Dendritic cell treated with granulocyte-macrophage colony-stimulating factor and Interleukin-4, amounts not matched to agents 40 ng/mL and 50 ng/mL, for 4 days (primary cell): ENCODE measurements at regions not wholly inside any gene's neighbourhood (a gene's known extent, or its start where the extent isn't known, plus 50 kb on each side); places are given as distances from the start of the nearest gene placed in this dataset.

Experiments
- H3K27ac Mint-ChIP-seq: one replicate; pipeline ENCODE4 v1.8.0; 2022; ENCODE audit warnings: mild to moderate bottlenecking, mixed read lengths
- H3K27me3 Mint-ChIP-seq: one replicate; pipeline ENCODE4 v1.8.0; 2022; ENCODE audit warnings: mild to moderate bottlenecking, mixed read lengths
- H3K36me3 Mint-ChIP-seq: one replicate; pipeline ENCODE4 v1.8.0; 2022; ENCODE audit warnings: low read depth, mixed read lengths
- H3K4me1 Mint-ChIP-seq: one replicate; pipeline ENCODE4 v1.8.0; 2022; ENCODE audit warnings: low read depth, mixed read lengths
- H3K4me3 Mint-ChIP-seq: one replicate; pipeline ENCODE4 v1.8.0; 2022; ENCODE audit warnings: mild to moderate bottlenecking, moderate library complexity, mixed read lengths
- H3K9me3 Mint-ChIP-seq: one replicate; pipeline ENCODE4 v1.8.0; 2022; ENCODE audit warnings: mixed read lengths
- intact Hi-C: fragments of 100-400 bp; cut with micrococcal nuclease; formaldehyde crosslinking; loops from one replicate; pipeline ENCODE4 v1.15.0; 2022

DNA sequence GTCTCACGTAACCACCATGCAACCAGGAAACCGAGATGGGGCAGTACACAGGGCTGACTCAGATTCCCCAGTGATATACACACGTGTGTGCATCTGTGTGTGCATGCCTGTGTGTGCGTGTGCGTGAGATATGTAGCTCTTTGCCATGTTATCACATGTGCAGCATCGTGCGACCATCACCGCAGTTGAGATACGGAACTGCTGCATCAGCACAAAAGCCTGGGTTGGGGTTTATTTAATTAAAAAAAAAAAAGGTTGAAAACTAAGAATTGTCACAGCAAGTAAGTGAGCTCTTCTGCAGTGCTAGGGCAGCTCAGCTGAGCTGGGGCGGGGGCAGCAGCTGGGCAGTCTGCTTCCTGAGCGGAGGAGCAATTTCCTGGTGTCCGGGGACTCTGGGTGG is 152.5 kb downstream of the RBFOX3 start:
- Mint-ChIP-seq H3K27ac (no peak overlapping the region), H3K27me3 (no peaks in the 10 kb centered on the region), H3K4me1 (no peaks in the 10 kb centered on the region), H3K9me3 (no peaks in the 10 kb centered on the region), H3K4me3 (no peak overlapping the region), H3K36me3 (no peaks in the 10 kb centered on the region)
- intact Hi-C loops: no loop called here

DNA sequence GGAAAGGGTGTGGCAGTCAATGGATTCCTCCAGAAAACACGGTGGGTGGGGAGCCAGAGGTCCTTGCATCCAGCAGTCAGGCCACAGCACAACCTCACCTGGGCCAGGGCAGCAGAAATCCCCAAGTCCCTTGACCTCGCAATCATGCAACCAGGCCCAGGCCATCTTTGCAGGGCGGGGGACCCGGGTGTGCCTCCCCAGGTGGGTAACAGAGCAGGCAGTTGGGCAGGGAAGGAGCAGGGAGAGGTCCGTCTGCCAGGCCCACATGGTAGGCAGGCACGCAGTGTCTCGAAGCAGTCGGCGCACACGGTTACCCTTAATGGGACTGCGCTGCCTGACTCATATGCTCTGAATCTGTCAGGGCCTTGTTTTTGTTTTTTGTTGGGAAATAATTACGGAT is 153.0 kb downstream of the RBFOX3 start:
- H3K9me3 Mint-ChIP-seq: no peaks in the 10 kb centered on the region
- H3K27ac Mint-ChIP-seq: no peak overlapping the region
- H3K36me3 Mint-ChIP-seq: no peaks in the 10 kb centered on the region
- H3K27me3 Mint-ChIP-seq: no peaks in the 10 kb centered on the region
- no peaks in the 10 kb centered on the region for H3K4me1 Mint-ChIP-seq
- intact Hi-C loops: no loop called here
- no peak overlapping the region for H3K4me3 Mint-ChIP-seq

DNA sequence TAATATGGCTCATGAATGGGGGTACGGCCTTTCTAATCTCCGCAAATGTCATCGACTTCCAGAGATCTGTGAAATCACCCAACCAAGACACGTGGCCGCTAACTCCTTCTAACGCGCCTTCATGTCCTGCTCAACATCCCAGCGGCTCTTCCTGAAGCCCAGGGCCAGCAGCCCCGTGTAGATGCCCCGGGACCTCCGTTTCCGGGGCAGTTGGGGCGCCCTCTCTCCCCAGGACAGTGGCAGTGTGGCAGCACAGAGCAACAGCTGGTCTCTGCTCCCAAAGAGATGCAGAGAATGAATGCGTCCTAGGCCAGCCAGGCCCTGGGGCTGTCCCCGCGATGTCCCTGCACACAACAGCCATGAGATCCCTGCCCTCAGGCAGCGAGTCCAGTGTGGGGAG is 153.5 kb downstream of the RBFOX3 start:
- no peak overlapping the region for H3K4me3 Mint-ChIP-seq
- no peaks in the 10 kb centered on the region for H3K4me1 Mint-ChIP-seq
- H3K27me3 Mint-ChIP-seq: no peaks in the 10 kb centered on the region
- no peaks in the 10 kb centered on the region for H3K9me3 Mint-ChIP-seq
- no peak overlapping the region for H3K27ac Mint-ChIP-seq
- intact Hi-C loops: no loop called here
- H3K36me3 Mint-ChIP-seq: no peaks in the 10 kb centered on the region

DNA sequence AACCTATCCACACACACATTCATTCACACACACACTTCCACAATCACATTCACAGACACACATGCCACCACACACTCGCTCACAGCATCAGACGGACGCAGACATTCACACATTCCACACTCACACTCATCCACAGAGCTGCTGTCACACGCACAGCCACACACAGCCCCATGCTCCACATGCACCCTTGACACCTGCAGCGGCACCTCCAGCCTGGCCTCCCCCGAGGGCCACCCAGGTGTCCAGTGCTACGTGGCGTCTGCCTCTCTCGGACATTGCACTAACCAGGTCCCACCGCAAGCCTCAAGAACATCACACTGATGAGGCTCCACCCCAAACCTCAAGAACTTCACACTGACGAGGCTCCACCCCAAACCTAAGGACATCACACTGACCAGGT is 155.2 kb downstream of the RBFOX3 start:
- Mint-ChIP-seq H3K27me3 (no peaks in the 10 kb centered on the region), H3K36me3 (no peaks in the 10 kb centered on the region), H3K9me3 (no peaks in the 10 kb centered on the region), H3K4me3 (no peak overlapping the region), H3K27ac (no peak overlapping the region), H3K4me1 (no peaks in the 10 kb centered on the region)
- intact Hi-C loops: no loop called here

DNA sequence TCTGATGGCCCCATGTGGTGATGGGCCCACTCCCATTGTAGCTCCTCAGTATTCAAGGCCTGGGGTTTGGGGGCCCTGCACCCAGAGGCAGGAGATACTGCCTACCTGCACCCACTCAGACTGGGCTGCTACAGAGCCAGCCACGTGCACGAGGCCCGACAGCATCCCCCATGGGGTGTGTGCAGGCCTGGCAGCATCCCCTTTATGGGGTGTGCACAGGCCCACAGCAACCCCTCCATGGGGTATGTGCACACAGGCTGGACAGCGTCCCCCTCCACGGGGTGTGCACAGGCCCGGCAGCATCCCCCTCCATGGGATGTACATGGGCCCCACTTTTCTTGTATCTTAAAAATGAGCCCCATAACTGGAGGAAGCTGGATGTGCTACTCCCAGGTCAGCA is 156.0 kb downstream of the RBFOX3 start:
- Mint-ChIP-seq H3K4me3 (no peak overlapping the region), H3K9me3 (no peaks in the 10 kb centered on the region), H3K27me3 (no peaks in the 10 kb centered on the region), H3K36me3 (no peaks in the 10 kb centered on the region), H3K4me1 (no peaks in the 10 kb centered on the region), H3K27ac (no peak overlapping the region)
- intact Hi-C loops: no loop called here

DNA sequence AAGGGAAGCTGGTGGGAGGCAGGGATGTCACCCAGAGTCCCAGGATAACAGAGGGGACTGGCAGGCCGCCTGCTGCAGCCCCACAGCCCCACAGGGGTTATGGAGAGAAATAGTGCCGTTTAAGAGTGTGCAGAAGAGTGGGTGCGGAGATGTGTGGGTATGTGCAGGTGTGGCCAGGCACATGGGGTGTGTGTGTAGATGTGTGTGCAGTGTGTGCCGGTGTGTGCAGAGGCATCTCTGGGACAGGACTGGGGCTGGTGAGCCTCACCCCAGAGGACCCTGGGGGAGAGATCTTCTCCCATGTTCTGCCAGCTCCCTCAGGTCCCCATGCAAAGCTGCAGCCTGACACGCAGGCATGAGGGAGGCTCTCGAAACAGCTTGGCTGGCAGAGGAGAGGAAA is 157.4 kb downstream of the RBFOX3 start:
- H3K9me3 Mint-ChIP-seq: no peaks in the 10 kb centered on the region
- no peak overlapping the region for H3K4me3 Mint-ChIP-seq
- intact Hi-C loops: no loop called here
- H3K27me3 Mint-ChIP-seq: no peaks in the 10 kb centered on the region
- no peaks in the 10 kb centered on the region for H3K4me1 Mint-ChIP-seq
- H3K36me3 Mint-ChIP-seq: no peaks in the 10 kb centered on the region
- H3K27ac Mint-ChIP-seq: no peak overlapping the region

DNA sequence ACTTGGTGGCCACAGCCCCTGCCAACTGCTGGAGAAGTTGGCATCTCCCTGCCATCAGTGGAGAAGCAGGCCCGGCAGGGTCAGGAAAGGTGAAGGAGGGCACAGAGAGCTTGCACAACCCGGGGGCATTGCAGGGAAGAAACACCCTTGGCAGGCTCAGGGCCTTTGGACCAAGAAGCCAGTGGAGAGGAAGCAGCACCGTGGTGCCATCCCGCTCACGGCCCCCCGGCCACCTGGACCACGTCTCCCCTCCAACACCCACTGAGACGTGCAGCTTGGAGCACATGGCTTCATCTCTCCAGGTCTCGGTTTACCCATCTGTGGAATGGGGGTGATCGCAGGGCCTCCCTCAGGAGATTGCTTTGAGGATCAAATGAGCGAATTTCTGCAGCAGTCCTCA is 158.1 kb downstream of the RBFOX3 start:
- H3K36me3 Mint-ChIP-seq: no peaks in the 10 kb centered on the region
- no peaks in the 10 kb centered on the region for H3K4me1 Mint-ChIP-seq
- intact Hi-C loops: no loop called here
- H3K27ac Mint-ChIP-seq: no peak overlapping the region
- no peaks in the 10 kb centered on the region for H3K27me3 Mint-ChIP-seq
- no peak overlapping the region for H3K4me3 Mint-ChIP-seq
- no peaks in the 10 kb centered on the region for H3K9me3 Mint-ChIP-seq

DNA sequence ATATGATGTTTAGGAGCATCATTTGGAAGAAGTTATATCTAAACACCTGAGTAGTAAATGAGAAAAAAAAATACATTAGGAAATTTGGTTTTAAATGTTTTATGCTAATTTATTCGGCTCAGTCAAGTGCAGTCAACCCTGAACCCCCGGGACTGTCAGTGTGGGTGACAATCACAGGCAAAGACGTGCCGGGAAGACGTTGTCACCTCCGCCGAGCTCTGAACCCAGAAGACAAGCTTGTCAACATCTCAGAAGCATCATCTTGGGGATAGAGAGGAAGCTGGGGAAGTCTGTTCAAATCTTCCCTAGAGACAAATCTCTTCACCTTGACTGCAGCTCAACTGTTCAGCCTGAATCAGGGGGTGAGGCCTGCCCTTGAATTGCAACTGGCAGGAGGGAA is 159.7 kb downstream of the RBFOX3 start:
- H3K4me3 Mint-ChIP-seq: no peak overlapping the region
- no peaks in the 10 kb centered on the region for H3K9me3 Mint-ChIP-seq
- no peaks in the 10 kb centered on the region for H3K4me1 Mint-ChIP-seq
- H3K27ac Mint-ChIP-seq: no peak overlapping the region
- intact Hi-C loops: no loop called here
- H3K36me3 Mint-ChIP-seq: no peaks in the 10 kb centered on the region
- no peaks in the 10 kb centered on the region for H3K27me3 Mint-ChIP-seq

DNA sequence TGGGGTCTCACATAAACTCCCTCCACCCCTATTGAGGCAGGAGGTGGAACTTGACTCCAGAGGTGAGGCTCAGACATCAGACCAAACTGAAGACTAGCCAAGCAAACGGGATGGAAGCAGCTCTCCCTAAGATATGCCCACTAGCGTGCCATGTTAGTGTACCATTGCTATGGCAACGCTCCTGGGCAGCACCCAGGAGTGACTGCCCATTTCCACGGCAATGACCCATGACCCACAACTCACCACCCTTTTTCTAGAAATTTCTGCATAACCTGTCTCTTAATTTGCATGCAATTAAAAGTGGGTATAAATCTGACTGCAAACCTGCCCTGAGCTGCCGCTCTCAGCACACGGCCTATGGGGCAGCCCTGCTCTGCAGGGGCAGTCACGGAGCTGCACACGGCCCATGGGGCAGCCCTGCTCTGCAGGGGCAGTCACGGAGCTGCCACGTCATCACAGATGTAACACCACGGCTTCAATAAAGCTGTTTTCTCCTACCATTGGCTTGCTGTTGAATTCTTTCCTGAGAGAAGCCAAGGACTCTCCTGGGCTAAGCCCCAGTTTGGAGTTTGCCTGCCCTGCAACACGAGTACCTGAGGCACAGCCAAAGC is 164.3 kb downstream of the RBFOX3 start:
- H3K9me3 Mint-ChIP-seq: no peaks in the 10 kb centered on the region
- intact Hi-C loops: no loop called here
- no peaks in the 10 kb centered on the region for H3K36me3 Mint-ChIP-seq
- no peak overlapping the region for H3K4me3 Mint-ChIP-seq
- H3K27ac Mint-ChIP-seq: no peak overlapping the region
- peaks cover 2% of the 10 kb centered on the region for H3K27me3 Mint-ChIP-seq
- H3K4me1 Mint-ChIP-seq: no peaks in the 10 kb centered on the region

DNA sequence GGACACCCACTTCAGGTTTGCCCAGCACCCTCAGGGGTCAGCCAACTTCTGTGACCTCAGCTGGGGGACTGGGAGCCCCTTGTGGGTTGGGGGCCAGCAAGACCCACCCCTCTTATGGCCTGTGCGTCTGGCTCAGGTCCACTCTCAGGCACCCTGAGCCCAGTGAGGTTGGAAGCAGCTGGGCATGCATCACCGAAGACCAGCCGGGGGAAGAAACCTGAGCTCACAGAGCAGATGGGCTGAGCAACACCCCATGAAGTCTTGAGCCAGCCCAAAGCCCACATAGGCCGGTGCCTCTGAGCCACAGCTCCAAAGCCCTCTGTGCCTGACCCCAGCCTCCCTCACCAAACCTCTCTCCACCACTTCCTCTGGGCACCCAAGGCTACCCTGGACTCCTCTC is 166.7 kb downstream of the RBFOX3 start:
- intact Hi-C loops: no loop called here
- Mint-ChIP-seq H3K27ac (no peak overlapping the region), H3K27me3 (peaks cover 4% of the 10 kb centered on the region), H3K4me1 (no peaks in the 10 kb centered on the region), H3K9me3 (no peaks in the 10 kb centered on the region), H3K4me3 (no peak overlapping the region), H3K36me3 (no peaks in the 10 kb centered on the region)

DNA sequence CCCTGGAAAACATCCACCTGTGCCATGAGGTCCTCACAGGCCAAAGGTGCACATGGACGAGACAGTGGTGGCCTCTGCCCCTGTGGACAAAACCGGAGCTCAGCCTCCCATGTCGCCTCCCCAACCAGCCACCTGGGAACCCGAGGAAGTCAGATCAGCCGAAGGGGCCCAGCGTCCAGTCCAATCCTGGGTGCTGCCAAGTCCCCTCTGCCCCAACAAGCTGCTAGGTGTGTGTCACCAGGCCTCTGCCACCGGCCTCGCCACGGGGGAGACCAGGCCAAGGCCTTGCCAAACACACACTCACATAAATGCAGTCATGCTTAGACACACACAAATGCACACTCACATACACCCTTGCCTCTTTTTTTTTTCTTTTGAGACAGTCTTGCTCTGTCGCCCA is 167.8 kb downstream of the RBFOX3 start:
- intact Hi-C loops: no loop called here
- H3K9me3 Mint-ChIP-seq: no peaks in the 10 kb centered on the region
- peaks cover 4% of the 10 kb centered on the region for H3K27me3 Mint-ChIP-seq

DNA sequence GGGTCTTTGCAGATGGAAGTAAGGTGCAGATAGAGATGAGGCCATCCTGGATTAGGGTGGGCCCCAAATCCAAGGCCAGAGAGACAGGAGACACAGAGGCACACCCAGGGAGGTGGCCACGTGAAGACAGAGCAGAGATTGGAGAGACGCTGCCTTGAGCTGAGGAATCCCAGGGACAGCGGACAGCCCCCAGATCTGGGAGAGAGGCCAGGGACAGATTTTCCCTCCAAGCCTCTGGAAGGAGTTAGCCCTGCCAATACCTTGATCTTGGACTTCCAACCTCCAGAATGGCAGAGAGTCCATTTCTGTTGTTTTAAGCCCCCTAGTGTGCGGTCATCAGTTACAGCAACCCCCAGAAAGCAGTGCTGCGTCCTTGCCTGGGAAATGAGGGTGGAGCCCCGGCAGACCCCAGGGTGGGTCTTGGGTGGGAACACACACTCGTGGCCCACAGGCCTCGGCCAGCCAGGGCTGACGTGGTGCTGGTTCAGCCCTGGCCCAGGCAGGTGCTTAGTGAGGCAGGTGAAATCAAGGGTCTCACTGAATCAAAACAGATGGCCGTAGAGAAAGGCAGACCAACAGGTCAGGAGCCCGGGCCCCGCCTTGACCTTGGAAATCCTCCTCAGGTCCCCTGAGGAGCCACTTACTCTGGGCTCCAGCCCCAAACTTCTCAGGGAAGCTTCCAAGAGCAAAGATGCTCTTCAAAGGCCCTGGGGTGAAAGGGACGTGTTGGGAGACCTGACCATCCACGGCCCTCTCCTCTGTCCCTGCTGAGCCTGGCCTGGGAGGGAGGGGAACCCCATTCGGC is 169.3 kb downstream of the RBFOX3 start:
- intact Hi-C loops: no loop called here
- Mint-ChIP-seq H3K36me3 (no peaks in the 10 kb centered on the region), H3K9me3 (no peaks in the 10 kb centered on the region), H3K27me3 (peaks cover 4% of the 10 kb centered on the region), H3K27ac (no peak overlapping the region), H3K4me3 (no peak overlapping the region), H3K4me1 (no peaks in the 10 kb centered on the region)

More for the DNA sequence above, 167.8 kb downstream of the RBFOX3 start:
- Mint-ChIP-seq H3K4me1 (no peaks in the 10 kb centered on the region), H3K27ac (no peak overlapping the region), H3K4me3 (no peak overlapping the region), H3K36me3 (no peaks in the 10 kb centered on the region)

DNA sequence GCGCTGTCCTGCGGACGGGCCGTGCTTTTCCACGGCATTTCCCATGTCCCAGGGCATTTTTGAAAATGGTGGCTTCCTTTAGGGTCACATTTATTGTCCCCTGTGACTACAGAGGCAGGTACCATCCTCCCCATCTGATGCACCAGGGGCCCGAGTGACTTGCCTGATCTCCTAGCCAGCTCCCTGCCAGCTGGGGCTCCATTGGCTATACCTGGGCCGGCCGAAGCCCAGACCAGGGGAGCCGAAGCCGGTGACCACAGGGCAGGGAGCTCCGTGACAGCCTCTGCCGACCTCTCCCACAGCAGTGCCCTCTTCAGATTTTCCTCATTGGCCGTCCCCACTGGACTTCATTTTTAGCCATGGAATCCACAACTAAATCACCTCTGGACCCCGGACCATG is 170.6 kb downstream of the RBFOX3 start:
- H3K4me3 Mint-ChIP-seq: no peak overlapping the region
- no peaks in the 10 kb centered on the region for H3K9me3 Mint-ChIP-seq
- intact Hi-C loops: no loop called here
- H3K36me3 Mint-ChIP-seq: no peaks in the 10 kb centered on the region
- peaks cover 6% of the 10 kb centered on the region for H3K27me3 Mint-ChIP-seq
- no peaks in the 10 kb centered on the region for H3K4me1 Mint-ChIP-seq
- H3K27ac Mint-ChIP-seq: no peak overlapping the region

DNA sequence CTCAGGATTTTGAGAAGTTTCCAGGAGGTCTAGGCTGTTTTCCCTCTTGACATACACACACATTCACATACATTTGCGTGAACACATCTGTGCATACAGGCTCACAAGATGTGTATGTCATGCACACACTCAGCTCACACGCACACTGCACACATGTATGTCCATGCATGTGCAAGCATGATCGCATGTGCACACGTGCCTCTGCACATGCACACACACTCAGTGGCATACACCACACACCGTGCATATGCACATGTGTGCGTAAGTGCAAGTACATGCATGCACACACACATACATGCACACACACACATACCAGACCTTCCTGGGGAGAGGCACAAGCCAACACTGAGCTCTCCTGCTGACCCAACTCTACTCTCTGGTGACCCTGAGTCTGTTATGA is 171.4 kb downstream of the RBFOX3 start:
- Mint-ChIP-seq H3K27me3 (peaks cover 6% of the 10 kb centered on the region), H3K27ac (no peak overlapping the region), H3K4me3 (no peak overlapping the region), H3K4me1 (no peaks in the 10 kb centered on the region), H3K9me3 (no peaks in the 10 kb centered on the region), H3K36me3 (no peaks in the 10 kb centered on the region)
- intact Hi-C loops: no loop called here
